T-helper 1 cell treated with Interleukin-12 subunit alpha and Interleukin-12 subunit beta and Interleukin-4 antibody, amounts not matched to agents 30 ng/mL and 1 ng/mL, for 36 hours (primary cell): ENCODE measurements at regions not wholly inside any gene's neighbourhood (a gene's known extent, or its start where the extent isn't known, plus 50 kb on each side); places are given as distances from the start of the nearest gene placed in this dataset.
"Not testable (repeated sequence)": the region's sequence is repeated elsewhere in the genome, so short reads cannot be mapped to it uniquely, and the experiment has no call there.

Experiments
- intact Hi-C: fragments of 100-400 bp; cut with micrococcal nuclease; formaldehyde crosslinking; loops from one replicate; pipeline ENCODE4 v1.15.1; 2024

- intact Hi-C loops = loop anchor here (10.0 kb wide), 2 partner anchors 511 to 641 kb away; no protein-coding TSS in a partner anchor
Measured at GRCh38 chr1:194055536-194055935, 869.1 kb upstream of the B3GALT2 start.

GRCh38 chr1:194052514-194053338 is 866.3 kb upstream of the B3GALT2 start:
- intact Hi-C loops = loop anchor here (5.0 to 10.0 kb wide), 4 partner anchors 45 to 995 kb away; partner anchors contain the start of genes RO60 and UCHL5

- intact Hi-C loops = no loop called here
Measured at GRCh38 chr1:194047921-194048320, 861.5 kb upstream of the B3GALT2 start.

- intact Hi-C loops = no loop called here
Measured at GRCh38 chr1:194047206-194047605, 860.8 kb upstream of the B3GALT2 start.

- intact Hi-C loops = no loop called here
Measured at GRCh38 chr1:194045416-194045815, 859.0 kb upstream of the B3GALT2 start.

GRCh38 chr1:194044892-194045291 is 858.5 kb upstream of the B3GALT2 start:
- intact Hi-C loops = no loop called here

GRCh38 chr1:194043984-194044755 is 857.8 kb upstream of the B3GALT2 start:
- intact Hi-C loops = no loop called here

GRCh38 chr1:194042736-194043135 is 856.3 kb upstream of the B3GALT2 start:
- intact Hi-C loops = no loop called here

- intact Hi-C loops = no loop called here
Measured at GRCh38 chr1:194040496-194040895, 854.1 kb upstream of the B3GALT2 start.

- intact Hi-C loops = no loop called here
Measured at GRCh38 chr1:194039578-194039977, 853.2 kb upstream of the B3GALT2 start.

- intact Hi-C loops = no loop called here
Measured at GRCh38 chr1:194033646-194034045, 847.2 kb upstream of the B3GALT2 start.

GRCh38 chr1:194028002-194028401 is 841.6 kb upstream of the B3GALT2 start:
- intact Hi-C loops = no loop called here

- intact Hi-C loops = no loop called here
Measured at GRCh38 chr1:194026422-194026821, 840.0 kb upstream of the B3GALT2 start.

- intact Hi-C loops = no loop called here
Measured at GRCh38 chr1:194024659-194025058, 838.2 kb upstream of the B3GALT2 start.

- intact Hi-C loops = no loop called here
Measured at GRCh38 chr1:194014014-194014413, 827.6 kb upstream of the B3GALT2 start.

- intact Hi-C loops = no loop called here
Measured at GRCh38 chr1:194013561-194013960, 827.1 kb upstream of the B3GALT2 start.

GRCh38 chr1:194004146-194004545 is 817.7 kb upstream of the B3GALT2 start:
- intact Hi-C loops = no loop called here

- intact Hi-C loops = not testable (repeated sequence)
Measured at GRCh38 chr1:194001726-194002350, 815.4 kb upstream of the B3GALT2 start.

- intact Hi-C loops = no loop called here
Measured at GRCh38 chr1:193988885-193989284, 802.5 kb upstream of the B3GALT2 start.

- intact Hi-C loops = no loop called here
Measured at GRCh38 chr1:193979219-193979618, 792.8 kb upstream of the B3GALT2 start.

- intact Hi-C loops = no loop called here
Measured at GRCh38 chr1:193974286-193974798, 787.9 kb upstream of the B3GALT2 start.

- intact Hi-C loops = no loop called here
Measured at GRCh38 chr1:193973428-193973827, 787.0 kb upstream of the B3GALT2 start.
